GM18861 (cell line): ENCODE measurements at regions not wholly inside any gene's neighbourhood (a gene's known extent, or its start where the extent isn't known, plus 50 kb on each side); places are given as distances from the start of the nearest gene placed in this dataset.

Experiments
- ATAC-seq: cut with Tn5 transposase; IDR thresholded peaks from one replicate; pipeline ENCODE4 v1.9.1; 2021; ENCODE audit not compliant: unreplicated experiment

DNA sequence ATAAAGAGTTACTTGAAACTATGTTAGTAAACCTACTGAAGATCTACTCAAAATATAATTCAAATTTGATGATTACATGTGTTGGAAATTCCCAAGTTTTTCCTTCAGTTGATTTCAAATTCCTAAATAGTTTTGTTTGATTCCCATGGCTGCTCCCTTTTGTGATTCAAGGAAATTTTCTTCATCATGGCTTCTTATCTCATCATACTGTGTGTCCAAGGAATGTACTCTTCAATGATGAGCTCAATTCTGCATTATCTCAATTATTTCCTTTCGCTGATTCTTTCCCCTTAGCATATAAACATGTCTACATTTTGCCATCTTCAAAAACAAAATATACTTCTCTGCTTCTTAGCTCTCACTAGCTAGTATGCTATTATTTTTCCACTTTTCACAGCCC lies 460.4 kb upstream of the NAALADL2 start:
- no peak for ATAC-seq

DNA sequence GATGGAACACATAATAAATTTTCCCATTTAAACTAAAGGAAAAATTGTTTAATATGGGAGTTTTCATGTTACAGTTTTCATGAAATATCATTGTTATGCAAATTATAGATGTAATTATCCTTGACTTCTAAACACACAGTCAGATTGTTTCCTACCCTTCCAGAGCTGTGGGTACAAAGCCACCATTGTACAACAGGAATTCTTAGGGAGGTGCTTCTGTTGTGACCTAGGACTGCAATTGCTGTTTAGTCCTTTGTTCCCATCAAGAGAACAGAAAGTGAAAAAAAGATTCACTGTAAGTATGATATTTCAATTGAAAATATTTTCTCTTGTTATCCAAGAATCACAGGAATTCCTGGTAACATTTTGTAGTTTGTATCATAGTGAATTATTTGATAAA lies 455.3 kb upstream of the NAALADL2 start:
- ATAC-seq = no peak

DNA sequence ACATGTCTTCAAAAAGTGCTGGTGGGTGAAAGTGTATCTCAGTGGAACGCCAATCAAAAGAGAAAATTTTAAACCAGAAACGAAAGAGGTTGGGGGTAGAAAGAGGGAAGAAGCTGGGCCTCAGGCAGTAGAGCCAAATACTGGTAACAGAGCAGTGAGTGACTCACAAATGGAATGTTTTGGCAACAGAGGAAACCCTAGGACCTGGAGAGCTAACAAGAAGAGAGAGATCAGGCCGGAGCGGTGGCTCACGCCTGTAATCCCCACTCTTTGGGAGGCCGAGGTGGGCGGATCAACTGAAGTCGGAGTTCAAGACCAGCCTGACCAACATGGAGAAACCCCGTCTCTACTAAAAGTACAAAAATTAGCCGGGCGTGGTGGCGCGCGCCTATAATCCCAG lies 450.8 kb upstream of the NAALADL2 start:
- no peak for ATAC-seq

DNA sequence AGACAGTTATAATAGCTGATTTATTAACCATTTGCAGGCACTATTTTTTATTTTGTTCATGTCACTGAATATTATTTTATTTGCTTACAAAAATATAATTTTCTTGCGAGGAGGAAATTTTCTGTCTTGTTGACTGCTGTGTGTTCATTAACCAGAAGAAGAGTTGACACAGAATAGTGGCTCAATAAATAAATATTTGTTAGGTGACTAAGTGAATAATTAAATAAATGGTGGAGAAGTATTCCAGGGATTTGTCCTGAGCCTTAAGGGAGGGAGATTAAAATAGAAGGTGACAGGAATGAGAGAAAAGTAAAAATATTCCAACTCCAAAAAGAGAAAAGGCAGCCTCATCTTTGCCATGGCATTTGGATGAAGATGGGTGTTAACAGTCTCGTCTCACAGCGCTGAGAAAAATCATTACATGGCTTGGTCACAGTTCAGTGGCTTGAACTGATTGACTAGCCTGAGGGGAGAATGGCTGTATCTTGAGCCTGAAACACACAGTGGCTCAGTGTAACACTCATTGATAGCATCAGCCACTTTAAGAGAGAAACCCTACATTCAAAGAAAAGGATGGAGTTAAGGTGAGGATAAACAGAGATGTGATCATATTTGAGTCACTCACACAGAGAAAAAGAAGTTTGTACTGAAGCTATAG lies 449.9 kb upstream of the NAALADL2 start:
- ATAC-seq = no peak

DNA sequence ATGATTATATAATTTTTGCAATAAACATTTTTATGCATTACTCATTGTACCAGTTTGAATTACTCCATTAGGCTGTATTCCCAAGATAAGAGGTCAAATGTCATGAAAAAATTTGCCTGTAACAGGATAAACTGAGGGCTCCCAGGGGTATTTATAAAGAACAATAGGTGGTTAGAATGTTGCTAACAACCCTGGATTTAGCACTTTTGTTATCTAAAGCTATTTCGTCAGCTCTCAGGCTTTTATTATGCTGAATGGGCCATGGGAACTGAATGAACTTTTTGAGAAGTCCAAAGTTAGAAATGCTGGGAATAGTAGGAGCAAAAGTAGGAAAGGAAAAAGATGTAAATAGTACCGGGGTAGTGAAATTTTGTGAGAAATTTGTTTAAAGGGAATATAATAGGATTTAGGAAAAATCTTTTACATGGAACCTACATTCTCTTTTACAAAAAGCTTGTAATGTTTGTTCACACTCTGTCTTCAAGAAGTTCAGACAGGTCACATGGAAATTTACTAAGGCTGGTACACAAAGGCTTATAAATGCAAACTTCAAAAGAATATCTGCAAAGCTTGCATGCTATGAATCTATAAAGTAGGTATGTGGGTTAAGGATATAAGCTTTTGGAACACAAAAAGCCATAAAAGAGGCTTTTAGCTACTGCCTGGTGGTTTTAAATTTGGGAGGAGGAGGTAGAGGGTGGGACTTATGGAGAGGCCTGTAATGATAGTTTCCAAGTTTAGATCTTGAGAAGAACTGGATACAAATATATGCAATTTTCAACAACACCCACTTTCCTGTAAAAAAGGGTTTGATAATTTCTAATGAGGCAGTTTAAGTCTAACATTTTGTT lies 445.8 kb upstream of the NAALADL2 start:
- no peak for ATAC-seq

DNA sequence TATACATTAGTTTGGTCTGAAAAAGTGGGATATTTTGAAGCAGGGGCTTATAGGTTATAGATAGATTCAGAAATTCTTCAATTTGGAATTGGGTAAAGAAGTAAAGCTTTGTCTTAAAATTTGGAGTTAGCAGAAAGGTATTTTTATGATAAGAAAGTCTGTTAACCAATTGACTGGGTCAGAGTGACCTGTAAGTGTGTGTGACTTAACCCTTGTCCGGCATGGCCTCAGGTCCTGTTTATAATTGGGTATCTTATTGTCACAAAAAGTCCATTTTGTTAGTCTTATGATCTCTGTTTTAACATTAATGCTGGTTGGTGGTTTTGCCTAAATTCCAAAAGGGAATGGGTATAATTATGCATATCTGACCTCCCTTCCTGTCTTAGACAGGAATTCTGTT lies 444.2 kb upstream of the NAALADL2 start:
- no peak for ATAC-seq

DNA sequence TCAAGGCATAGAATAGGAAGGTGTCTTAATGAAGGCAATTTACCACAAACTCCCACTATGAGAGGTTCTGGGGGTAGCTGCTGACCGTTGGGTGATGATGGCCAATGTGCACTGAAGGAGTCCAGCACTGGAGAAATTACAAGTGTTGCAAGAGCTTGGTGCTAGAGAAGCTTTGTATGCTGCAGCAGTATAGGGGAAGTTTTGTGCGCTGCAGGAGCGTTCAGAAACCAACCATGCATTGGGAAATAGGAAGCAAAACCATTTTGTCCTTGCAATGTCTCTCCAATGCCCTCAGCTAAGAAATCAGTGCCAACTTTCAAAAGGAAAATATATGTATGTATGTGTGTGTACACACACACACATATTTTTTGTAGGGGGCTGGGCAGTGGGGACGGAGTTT lies 441.6 kb upstream of the NAALADL2 start:
- ATAC-seq = no peak

DNA sequence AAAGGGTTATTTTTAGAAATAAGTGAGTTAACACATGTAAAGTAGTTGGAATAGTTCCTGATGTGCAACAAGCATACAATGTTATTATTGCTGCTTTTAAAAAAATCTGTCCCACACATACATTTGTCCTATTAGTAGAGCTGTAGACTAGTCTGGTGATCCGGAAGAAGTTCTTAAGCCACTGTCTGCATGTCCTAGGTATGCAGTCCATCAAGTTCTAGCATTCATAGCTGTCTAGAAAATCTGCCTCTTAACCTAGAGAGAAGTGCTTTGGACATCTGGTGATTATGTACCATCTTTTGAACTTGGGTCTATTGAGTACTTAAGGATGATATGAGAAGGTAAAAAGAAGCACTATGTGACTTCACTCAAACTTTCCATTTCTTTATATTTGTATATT lies 439.9 kb upstream of the NAALADL2 start:
- ATAC-seq = no peak

DNA sequence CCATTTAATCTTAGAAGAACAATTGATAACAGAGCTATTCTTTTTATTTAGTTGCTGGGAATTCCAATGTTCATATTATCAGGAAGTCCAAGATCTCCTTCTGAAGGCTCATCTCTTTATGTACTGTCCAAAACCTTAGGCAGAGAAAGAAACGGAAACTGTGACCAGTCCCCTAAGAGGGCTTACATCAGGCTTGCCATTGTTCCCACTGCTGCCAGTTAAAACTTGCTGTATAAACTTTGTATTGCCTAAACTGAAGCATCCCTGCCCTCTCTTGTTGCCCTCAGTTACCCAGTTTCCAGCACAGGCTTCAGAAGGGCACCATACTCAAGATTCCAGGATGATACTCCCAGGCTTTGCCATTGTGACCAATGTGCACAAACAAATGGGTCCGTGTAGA lies 435.2 kb upstream of the NAALADL2 start:
- ATAC-seq = no peak

DNA sequence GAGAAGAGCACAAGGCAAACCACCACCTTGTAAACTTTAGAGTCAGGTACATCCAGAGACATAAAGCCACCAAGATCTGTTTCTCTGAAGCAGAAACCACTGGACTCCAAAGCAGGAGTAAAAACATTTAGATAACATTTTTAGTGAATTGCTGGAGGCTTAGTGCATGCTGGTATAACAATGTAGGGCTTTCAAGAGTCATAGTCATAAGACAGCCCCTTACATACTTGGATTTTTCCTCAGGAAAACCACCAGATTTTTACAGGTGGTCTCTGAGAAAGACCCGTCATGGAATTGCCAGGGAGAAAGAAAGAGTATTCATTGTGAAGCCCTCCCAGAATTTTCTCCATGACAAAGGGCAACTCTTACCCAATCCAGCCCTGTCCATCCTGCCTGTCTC lies 434.5 kb upstream of the NAALADL2 start:
- ATAC-seq = no peak

DNA sequence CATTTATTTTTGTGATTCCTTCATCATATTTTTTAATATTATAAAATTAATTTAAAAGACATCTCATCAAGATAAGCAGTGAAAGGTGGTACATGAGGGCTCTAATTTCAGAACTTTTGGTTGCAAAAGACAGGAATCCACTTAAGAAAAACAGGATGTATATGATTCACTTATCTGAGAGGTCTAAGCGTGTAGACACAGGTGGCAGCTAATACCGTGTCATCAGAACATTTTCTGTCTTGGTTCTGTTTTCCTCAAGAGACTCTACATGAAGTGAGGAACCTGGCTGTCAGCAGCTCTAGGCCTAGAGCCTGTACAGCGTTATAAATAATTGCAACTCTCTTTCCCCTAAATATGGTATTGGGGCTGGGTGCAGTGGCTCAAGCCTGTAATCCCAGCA lies 433.7 kb upstream of the NAALADL2 start:
- ATAC-seq = no peak

DNA sequence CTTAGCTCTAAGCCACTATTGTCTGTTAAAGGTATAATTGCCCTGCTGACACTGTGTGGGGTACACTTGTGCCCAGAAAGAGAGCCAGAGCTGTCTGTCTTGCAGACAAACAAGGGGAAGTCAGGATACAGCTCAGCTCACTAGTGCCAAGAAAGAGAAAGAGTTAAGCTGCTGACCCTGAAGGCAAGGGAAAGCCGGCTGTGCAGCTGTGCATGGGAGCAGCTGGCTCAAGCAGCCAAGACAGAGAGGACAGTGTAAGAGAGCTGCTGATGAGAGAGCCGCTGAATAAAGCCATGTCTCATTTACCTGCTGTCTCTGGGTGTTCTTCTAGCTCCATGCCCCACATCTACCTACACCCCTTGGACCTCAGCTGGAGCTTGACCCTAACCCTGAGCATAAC lies 428.1 kb upstream of the NAALADL2 start:
- ATAC-seq = no peak

DNA sequence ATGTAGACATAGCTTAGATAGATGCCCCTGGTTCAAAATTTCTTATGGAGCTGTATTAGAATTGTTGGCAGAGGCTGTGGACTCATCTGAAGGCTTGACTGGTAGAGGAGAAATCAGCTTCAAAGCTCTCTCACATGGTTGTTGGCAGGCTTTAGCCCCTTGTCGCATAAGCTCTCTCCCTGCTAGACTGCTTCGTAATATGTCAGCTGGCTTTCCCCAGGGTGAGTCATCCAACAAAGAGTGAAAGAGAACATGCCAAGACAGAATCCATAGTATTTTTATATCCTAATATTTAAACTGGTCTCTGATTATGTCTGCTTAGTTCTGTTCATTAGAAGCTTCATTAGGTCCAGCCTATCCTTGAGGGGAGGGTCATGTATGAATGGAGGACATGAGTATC lies 427.4 kb upstream of the NAALADL2 start:
- no peak for ATAC-seq

DNA sequence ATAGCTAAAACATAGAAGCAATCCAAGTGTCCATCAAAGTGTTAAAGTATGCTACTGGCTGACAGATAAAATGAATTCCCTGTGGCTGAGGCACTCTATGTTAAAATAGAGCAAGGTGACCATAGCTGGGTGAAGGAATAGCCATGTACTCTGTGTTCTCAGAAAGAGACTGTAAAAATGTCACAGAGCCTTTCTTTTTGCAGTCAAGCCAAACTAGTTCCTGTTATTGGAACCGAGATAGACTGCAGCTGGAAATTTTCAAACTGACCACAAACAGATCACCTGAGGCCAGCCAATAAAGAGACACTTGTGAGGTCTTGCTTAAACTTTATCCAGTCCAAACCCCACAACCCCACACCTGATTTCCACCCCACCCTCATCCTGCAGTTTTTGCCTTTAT lies 422.8 kb upstream of the NAALADL2 start:
- no peak for ATAC-seq

DNA sequence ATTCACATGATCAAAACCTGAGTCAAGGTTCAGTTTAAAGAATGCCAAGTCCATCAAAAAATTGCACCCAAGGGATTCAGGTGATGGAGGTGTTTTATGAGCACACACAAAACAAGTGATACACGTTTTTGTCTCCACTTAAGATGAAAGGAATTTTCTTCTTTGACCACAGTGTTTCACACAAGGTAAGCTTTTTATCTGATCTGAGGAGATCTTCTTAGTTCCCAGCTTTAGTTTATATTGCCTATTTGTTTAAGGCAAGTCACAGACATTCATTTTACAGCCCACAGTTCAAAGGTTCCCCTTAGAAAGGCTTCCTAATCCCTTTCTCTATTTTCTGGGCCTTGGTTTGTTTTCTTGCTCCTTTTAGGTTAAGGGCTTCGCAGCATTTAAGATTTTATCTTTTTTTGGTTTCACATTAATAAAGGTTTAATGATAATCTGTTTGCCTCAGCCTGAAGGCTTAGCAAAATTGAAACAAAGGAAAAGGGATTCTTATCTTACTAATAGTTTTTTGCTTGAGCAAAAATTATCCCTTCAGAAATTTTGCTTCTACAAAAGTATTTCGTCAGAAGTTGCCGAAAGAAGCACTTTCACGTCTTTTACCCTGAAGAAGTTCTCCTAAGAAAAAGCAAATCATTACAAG lies 420.5 kb upstream of the NAALADL2 start:
- no peak for ATAC-seq

DNA sequence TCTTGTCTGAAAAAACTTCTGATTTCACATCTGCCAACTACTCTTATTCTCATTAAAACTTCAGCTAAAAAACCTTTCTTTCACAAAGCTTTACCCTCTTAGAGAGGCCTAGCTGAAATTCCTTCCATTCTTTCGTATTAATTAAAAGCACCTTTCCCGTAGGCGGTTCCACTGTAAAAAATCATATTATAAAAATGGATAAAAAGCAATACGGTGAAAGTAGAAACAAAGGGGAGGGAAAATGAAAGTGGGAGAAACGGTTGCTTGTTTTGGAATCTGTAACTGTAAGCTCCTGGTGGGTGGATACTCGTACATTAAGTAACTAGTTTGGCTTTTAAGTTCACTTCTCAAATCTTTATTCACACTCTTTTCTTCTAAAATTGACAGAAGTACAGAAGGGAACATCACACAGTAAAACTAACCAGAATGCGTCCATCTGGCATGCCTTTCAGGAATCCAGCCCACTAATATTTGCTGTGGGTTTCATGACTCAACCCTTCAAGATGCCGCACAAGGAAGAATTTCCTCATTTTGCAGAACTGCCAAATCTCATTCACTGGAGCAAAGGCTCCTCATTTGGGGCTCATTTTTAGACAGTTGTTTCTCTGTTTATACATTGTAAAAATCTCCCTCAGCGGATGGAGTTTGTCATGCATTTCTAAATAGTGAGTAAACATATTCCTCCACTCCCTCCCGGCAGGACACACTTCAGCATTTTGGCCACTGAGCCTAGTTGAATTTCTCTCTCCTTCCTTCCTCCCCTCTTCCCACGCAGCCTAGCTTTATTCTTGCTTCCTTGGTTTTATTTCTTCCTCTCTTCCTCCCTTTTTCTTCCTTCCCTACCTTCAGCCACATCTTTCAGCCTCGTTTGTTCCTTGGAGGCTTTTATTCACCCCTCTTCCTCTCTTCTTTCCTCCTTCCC lies 419.5 kb upstream of the NAALADL2 start:
- no peak for ATAC-seq

DNA sequence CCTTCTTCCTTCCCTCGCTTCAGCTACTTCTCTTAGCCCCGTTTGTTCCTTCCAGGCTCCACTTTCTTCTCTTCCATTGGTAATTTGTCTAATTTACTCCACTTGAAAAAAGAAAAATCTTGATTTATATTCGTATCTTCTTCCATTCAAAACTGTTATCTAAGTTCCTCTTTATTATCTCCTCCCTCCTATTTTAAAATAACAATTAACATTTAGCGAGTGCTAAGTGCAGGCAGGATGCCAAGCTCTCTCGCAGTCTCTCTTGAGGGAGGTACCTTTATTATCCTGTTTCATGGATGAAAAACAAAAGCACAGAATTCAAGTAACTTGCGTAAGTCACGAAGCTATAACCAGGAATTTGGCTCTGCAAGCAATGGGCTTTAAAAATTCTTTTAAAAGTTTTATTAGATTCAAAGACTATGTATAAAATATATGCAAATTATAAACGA lies 418.9 kb upstream of the NAALADL2 start:
- ATAC-seq = no peak

DNA sequence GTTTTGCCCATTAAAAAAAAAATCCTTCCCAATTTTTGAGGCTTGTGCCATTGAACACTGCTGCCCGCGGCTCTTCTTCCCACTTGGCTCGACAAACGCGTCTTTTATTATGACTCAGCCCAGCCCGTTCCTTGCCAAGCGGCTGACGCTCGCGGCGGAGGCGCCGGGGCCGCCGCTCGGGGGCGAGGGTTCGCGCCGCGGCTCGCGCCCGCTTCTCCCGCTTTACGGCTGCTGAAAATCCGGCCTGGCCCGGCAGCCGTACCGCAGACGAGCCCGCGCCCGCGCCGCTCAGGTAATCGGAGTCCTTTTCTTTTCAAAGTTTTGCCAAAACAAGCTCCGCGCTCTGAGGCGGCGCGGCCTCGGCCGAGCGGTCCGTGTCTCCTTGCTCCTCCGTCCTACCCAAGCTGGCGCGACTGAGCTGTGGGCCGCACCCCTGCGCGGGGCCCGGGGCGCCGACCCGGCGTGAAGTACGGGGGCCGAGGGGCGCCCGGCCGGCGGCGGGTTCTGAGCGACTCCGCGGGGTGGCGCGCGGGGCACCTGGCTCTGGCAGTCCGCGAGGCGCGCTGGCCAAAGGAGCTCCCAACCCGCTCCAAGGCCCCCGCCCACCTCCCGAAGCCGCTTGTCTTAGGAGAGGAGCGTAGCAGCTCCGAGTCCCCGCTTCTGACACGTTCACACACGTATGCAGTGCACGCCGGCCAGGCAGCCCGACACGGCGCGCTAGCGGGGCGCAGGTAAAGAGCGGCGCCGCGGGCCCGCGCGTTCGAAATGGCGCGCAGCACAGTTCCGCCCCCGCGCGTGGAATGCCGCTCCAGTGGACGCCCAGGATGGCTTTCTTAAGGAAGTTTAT lies 418.2 kb upstream of the NAALADL2 start:
- ATAC-seq = peak; percentile 66

DNA sequence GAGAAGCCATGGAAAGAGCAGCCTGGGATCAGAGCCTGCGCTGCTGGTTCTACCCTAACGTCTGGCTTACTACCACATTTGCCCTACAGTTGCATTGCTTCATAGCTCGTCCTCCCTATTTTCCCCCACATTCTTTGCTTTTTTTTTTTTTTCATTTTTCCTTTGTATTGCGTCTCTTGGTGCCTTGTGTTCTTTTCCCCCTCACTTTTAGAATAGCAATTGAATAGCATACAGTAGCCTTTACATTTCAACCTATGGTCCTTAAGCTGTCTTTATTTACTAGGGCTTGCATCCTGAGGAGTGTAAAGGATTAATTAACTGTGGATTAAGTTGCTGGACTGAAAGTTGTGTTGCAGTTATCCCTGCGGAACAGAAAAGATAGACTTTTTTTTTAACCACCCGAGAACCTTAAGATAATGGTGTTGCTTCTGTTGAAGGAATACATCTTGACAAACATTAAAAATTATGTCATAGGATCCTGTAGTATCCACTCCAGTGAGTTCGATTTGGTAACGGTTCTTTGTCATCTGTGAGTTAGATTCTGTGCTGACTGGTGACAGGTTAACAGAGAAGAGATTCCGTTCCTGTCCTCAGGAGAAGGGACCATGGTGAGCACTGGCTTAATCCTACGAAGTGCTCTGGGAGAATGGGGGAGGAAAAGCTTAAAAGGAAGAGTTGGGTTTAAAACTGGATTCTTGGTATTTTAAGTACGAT lies 417.4 kb upstream of the NAALADL2 start:
- ATAC-seq = no peak

DNA sequence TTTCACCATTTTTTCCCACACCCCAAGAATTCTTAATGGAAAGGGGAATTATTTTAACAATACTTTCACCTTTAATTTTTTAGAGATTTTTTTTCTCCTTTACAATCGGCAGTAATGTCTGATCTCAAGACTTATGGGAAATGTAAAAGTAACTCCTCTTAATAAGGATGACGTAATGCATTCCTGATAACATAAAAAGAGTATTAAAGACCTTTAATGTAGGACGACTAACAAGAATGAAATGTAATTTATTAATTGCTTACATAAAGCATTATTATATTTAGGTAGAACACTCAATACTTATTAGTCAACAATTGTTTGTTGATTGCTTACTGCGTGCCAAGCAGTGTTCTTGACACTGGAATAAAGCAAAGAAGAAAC lies 416.8 kb upstream of the NAALADL2 start:
- ATAC-seq = no peak
